IMR-90 (cell line): ENCODE measurements at regions not wholly inside any gene's neighbourhood (a gene's known extent, or its start where the extent isn't known, plus 50 kb on each side); places are given as distances from the start of the nearest gene placed in this dataset.

Experiments
- ATAC-seq: fragments of 200-7000 bp; cut with Tn5 transposase; 2 replicates; pipeline ENCODE4 v1.9.1; 2020; ENCODE audit warnings: low read depth, mild to moderate bottlenecking, moderate library complexity
- BruUV-seq: library from RNA; stranded (reverse); fragments of 400-500 nt; replicated peaks from 2 replicates; lab custom pipeline; 2021; lab: Mats Ljungman, UMichigan
- CTCF ChIA-PET: fragments of 300-600 bp; formaldehyde crosslinking; extraction: SDS; loops from one replicate; lab custom pipeline; 2021; ENCODE audit warnings: antibody characterized with exemption; lab: Yijun Ruan, JAX
- POLR2A ChIA-PET: fragments of 300-600 bp; sonication (Branson Sonifier 250); formaldehyde crosslinking; loops from one replicate; lab custom pipeline; 2022; ENCODE audit warnings: antibody characterized with exemption; ENCODE audit not compliant: unreplicated experiment; lab: Charles Lee
- DNase-seq: peaks from one replicate; pipeline ENCODE4 v3.0.0; 2013
- H2AFZ ChIP-seq: replicated peaks from 2 replicates; pipeline ENCODE3; 2013; ENCODE audit warnings: low read length, mild to moderate bottlenecking; ENCODE audit not compliant: poor library complexity
- H2AK5ac ChIP-seq: 2 replicates; pipeline ENCODE4 v1.6.1; 2013; ENCODE audit warnings: low read depth, low read length, inconsistent platforms
- H2AK9ac ChIP-seq: replicated peaks from 2 replicates; pipeline ENCODE3; 2013; ENCODE audit warnings: mild to moderate bottlenecking, low read depth, low read length, moderate library complexity; ENCODE audit not compliant: poor library complexity
- H2BK120ac ChIP-seq: 2 replicates; pipeline ENCODE4 v1.6.1; 2013; ENCODE audit warnings: low read depth, low read length, inconsistent platforms
- H2BK15ac ChIP-seq: 3 replicates; pipeline ENCODE4 v1.6.1; 2013; ENCODE audit warnings: low read depth, low read length, inconsistent platforms
- H2BK20ac ChIP-seq: 2 replicates; pipeline ENCODE4 v1.6.1; 2013; ENCODE audit warnings: low read depth, mild to moderate bottlenecking, inconsistent platforms, low read length, moderate library complexity
- H2BK5ac ChIP-seq: 2 replicates; pipeline ENCODE4 v1.6.1; 2013; ENCODE audit warnings: mild to moderate bottlenecking, low read depth, low read length, inconsistent platforms; ENCODE audit not compliant: poor library complexity, severe bottlenecking
- H3K14ac ChIP-seq: replicated peaks from 2 replicates; pipeline ENCODE4 v1.6.1; 2013; ENCODE audit warnings: low read depth, low read length, inconsistent platforms
- H3K18ac ChIP-seq: 2 replicates; pipeline ENCODE4 v1.6.1; 2013; ENCODE audit warnings: low read depth, low read length, control low read depth
- H3K23ac ChIP-seq: 2 replicates; pipeline ENCODE4 v1.6.1; 2013; ENCODE audit warnings: low read depth, low read length, inconsistent platforms
- H3K27ac ChIP-seq: 2 replicates; pipeline ENCODE4 v1.5.1; 2013; ENCODE audit warnings: mild to moderate bottlenecking, control low read depth, low read length; ENCODE audit not compliant: insufficient read depth
- H3K27me3 ChIP-seq: 2 replicates; pipeline ENCODE4 v1.6.1; 2013; ENCODE audit warnings: low read length; ENCODE audit not compliant: control insufficient read depth, insufficient read depth
- H3K36me3 ChIP-seq: 2 replicates; pipeline ENCODE4 v1.6.1; 2013; ENCODE audit warnings: low read length, mixed read lengths; ENCODE audit not compliant: control insufficient read depth, insufficient read depth
- H3K4ac ChIP-seq: 2 replicates; pipeline ENCODE4 v1.6.1; 2013; ENCODE audit warnings: low read depth, low read length, inconsistent platforms
- H3K4me1 ChIP-seq: 2 replicates; pipeline ENCODE4 v1.6.1; 2013; ENCODE audit warnings: low read length, mixed read lengths; ENCODE audit not compliant: control insufficient read depth, insufficient read depth
- H3K4me2 ChIP-seq: 2 replicates; pipeline ENCODE4 v1.6.1; 2013; ENCODE audit warnings: low read depth, mild to moderate bottlenecking, control low read depth, low read length, moderate library complexity
- H3K4me3 ChIP-seq: 2 replicates; pipeline ENCODE4 v1.5.1; 2013; ENCODE audit warnings: low read depth, mild to moderate bottlenecking, control low read depth, low read length, moderate library complexity; ENCODE audit not compliant: insufficient read depth
- H3K56ac ChIP-seq: 2 replicates; pipeline ENCODE4 v1.6.1; 2013; ENCODE audit warnings: low read length, inconsistent platforms; ENCODE audit not compliant: insufficient read depth; ENCODE audit errors: extremely low read depth
- H3K79me1 ChIP-seq, 2 experiments: 2 replicates each; pipeline ENCODE4 v1.6.1; 2013; ENCODE audit warnings: low read length in 2 of 2, inconsistent platforms in 1 of 2, low read depth in 1 of 2
- H3K9ac ChIP-seq: 2 replicates; pipeline ENCODE4 v1.6.1; 2013; ENCODE audit warnings: low read depth, low read length, control low read depth
- H3K9me1 ChIP-seq: 2 replicates; pipeline ENCODE4 v1.6.1; 2013; ENCODE audit warnings: low read length, inconsistent platforms; ENCODE audit not compliant: insufficient read depth
- H3K9me3 ChIP-seq: 2 replicates; pipeline ENCODE4 v1.6.1; 2013; ENCODE audit warnings: low read length; ENCODE audit not compliant: control insufficient read depth, insufficient read depth
- H4K20me1 ChIP-seq: 2 replicates; pipeline ENCODE4 v1.6.1; 2013; ENCODE audit warnings: low read length, inconsistent platforms; ENCODE audit not compliant: insufficient read depth
- H4K5ac ChIP-seq: 2 replicates; pipeline ENCODE4 v1.6.1; 2013; ENCODE audit warnings: mild to moderate bottlenecking, low read depth, low read length, control low read depth
- H4K8ac ChIP-seq, 2 experiments: 2 replicates each; pipeline ENCODE4 v1.6.1; 2013; ENCODE audit warnings: low read depth in 2 of 2, low read length in 2 of 2, control low read depth in 1 of 2, inconsistent platforms in 1 of 2
- H4K91ac ChIP-seq: 2 replicates; pipeline ENCODE4 v1.6.1; 2013; ENCODE audit warnings: low read depth, low read length, inconsistent platforms; ENCODE audit not compliant: insufficient read depth
- MXI1 ChIP-seq: IDR thresholded peaks from 2 replicates; pipeline ENCODE4 v1.6.1; 2012; ENCODE audit warnings: low read depth, mild to moderate bottlenecking, low read length, moderate library complexity, borderline replicate concordance
- RAD21 ChIP-seq: IDR thresholded peaks from 2 replicates; pipeline ENCODE4 v1.6.1; 2012; ENCODE audit warnings: low read length, improper control_type of control experiment
- WGBS, 2 experiments: methylation state at CpG; one replicate each; pipeline versions ENCODE4 v1.1.5 to v1.1.7; 2013; ENCODE audit warnings: missing lambda C conversion rate in 2 of 2; ENCODE audit not compliant: insufficient read length in 1 of 2; ENCODE audit errors: extremely low coverage in 2 of 2; 5-methylcytosine and 5-hydroxymethylcytosine counted together
- dilution Hi-C: fragments of 300-500 bp; cut with HindIII; formaldehyde crosslinking; loops from one replicate; pipeline ENCODE4 v1.14.3; 2018; ENCODE audit warnings: low sequenced_read_pairs; ENCODE audit not compliant: unreplicated experiment
- in situ Hi-C: fragments of 300-500 bp; cut with MboI; formaldehyde crosslinking; loops from 3 replicates; pipeline ENCODE4 v1.14.3; 2019; ENCODE audit warnings: low sequenced_read_pairs, inconsistent platforms, mixed read lengths
- intact Hi-C: fragments of 100-400 bp; cut with micrococcal nuclease; formaldehyde crosslinking; loops from 2 replicates; pipeline ENCODE4 v1.10.0; 2022

DNA sequence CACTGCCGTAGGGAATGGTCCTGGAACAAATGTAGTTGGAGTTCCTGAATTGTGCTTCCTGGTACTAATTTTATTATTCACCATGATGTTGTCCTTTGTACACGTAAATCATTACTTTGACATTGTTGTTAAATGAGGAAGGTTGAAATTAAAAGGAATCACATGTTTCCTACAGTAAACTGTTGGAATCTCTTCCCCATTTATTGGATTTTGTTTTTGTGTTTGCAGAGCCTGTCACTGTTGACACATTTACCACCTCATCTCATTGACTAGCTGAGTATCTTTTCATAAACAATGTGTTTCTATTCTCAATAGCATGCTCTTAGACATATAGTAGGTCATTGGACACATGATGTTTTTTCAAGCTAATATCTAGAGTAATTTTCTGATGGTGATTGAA is 1012.5 kb downstream of the NR2F1-AS1 start:
- no peak overlapping the region for H3K4me3 ChIP-seq
- POLR2A ChIA-PET = no interaction called here
- H3K9ac ChIP-seq = no peak overlapping the region
- H3K23ac ChIP-seq = no peak overlapping the region
- H3K4ac ChIP-seq = no peak overlapping the region
- H4K20me1 ChIP-seq = no peaks in the 10 kb centered on the region
- H3K36me3 ChIP-seq = no peaks in the 10 kb centered on the region
- H3K18ac ChIP-seq = no peak overlapping the region
- no peaks in the 10 kb centered on the region for H3K9me3 ChIP-seq
- no TSS peak for BruUV-seq
- H3K56ac ChIP-seq = no peak overlapping the region
- CTCF ChIA-PET = no interaction called here
- no peak overlapping the region for H2BK15ac ChIP-seq
- H3K27me3 ChIP-seq = no peaks in the 10 kb centered on the region
- intact Hi-C loops = loop anchor here (10.0 kb wide), 1 partner anchor 336 kb away; no protein-coding TSS in a partner anchor
- H4K5ac ChIP-seq = no peak overlapping the region
- no CpG with 5 or more reads among the region's 2 CpGs for WGBS, 2 experiments
- H3K14ac ChIP-seq = no peak overlapping the region
- H2AK5ac ChIP-seq = no peak overlapping the region
- no peak for DNase-seq
- H2AFZ ChIP-seq = no peak overlapping the region
- H4K91ac ChIP-seq = no peak overlapping the region
- H2BK5ac ChIP-seq = no peak overlapping the region
- H3K79me1 ChIP-seq = no peaks in the 10 kb centered on the region
- no peak for ATAC-seq
- H2AK9ac ChIP-seq = no peak overlapping the region
- H2BK20ac ChIP-seq = no peak overlapping the region
- in situ Hi-C loops = no loop called here
- no peak for TF ChIP-seq MXI1
- no peak for TF ChIP-seq RAD21
- dilution Hi-C loops = no loop called here
- H3K9me1 ChIP-seq = no peaks in the 10 kb centered on the region
- H3K27ac ChIP-seq = no peak overlapping the region
- H3K4me1 ChIP-seq = no peaks in the 10 kb centered on the region
- H4K8ac ChIP-seq = no peak overlapping the region
- H3K4me2 ChIP-seq = no peak overlapping the region
- H2BK120ac ChIP-seq = no peak overlapping the region
